ENCODE measurements at regions not wholly inside any gene's neighbourhood (a gene's known extent, or its start where the extent isn't known, plus 50 kb on each side); places are given as distances from the start of the nearest gene placed in this dataset.

DNA sequence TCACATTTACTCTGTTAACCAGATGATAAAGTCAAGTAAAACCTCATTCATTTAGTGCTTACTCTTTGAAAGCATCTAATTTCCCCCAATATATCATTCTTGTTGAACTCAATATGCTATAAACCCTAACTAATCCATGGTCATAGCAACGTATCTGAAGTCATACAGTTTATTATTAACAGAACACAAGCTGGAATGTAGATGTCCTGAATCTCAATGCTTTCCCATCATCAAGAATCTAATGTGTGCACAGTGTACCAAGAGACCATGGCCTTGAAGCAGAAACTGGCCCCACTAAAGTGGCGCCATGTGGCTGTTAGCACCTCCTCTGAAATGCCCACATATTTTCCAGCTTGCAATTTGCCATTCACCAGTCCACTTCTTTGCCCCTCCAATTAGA lies 245.8 kb downstream of the SOX9 start:
- TF ChIP-seq, protein P1, sequence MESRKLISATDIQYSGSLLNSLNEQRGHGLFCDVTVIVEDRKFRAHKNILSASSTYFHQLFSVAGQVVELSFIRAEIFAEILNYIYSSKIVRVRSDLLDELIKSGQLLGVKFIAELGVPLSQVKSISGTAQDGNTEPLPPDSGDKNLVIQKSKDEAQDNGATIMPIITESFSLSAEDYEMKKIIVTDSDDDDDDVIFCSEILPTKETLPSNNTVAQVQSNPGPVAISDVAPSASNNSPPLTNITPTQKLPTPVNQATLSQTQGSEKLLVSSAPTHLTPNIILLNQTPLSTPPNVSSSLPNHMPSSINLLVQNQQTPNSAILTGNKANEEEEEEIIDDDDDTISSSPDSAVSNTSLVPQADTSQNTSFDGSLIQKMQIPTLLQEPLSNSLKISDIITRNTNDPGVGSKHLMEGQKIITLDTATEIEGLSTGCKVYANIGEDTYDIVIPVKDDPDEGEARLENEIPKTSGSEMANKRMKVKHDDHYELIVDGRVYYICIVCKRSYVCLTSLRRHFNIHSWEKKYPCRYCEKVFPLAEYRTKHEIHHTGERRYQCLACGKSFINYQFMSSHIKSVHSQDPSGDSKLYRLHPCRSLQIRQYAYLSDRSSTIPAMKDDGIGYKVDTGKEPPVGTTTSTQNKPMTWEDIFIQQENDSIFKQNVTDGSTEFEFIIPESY (IDR thresholded peaks at IDR 0.05) = no peak
- no peak for TF ChIP-seq RAD21 (IDR thresholded peaks at IDR 0.05)
- no peak for TF ChIP-seq GABPA (IDR thresholded peaks at IDR 0.05 in 1 of 2, conservative IDR thresholded peaks at IDR 0.05 in 1 of 2)
- TF ChIP-seq, protein P2, sequence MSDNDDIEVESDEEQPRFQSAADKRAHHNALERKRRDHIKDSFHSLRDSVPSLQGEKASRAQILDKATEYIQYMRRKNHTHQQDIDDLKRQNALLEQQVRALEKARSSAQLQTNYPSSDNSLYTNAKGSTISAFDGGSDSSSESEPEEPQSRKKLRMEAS (IDR thresholded peaks at IDR 0.05) = no peak
- Histone ChIP-seq H3K27me3 (ENCODE audit: control insufficient read depth in 4 of 4, insufficient read depth in 4 of 4, low read length in 3 of 4) (no peaks in the 10 kb centered on the region), H3K9me3 (ENCODE audit: control insufficient read depth in 4 of 4, low read length in 3 of 4) (no peaks in the 10 kb centered on the region), H3K27ac (ENCODE audit: low read depth in 1 of 2, low read length in 2 of 2) (no peak overlapping the region), H3K4me3 (ENCODE audit: low read depth in 1 of 3, low read length in 3 of 3) (no peak overlapping the region), H3K36me3 (ENCODE audit: control insufficient read depth in 4 of 4, insufficient read depth in 3 of 4, low read depth in 1 of 4, low read length in 3 of 4) (no peaks in the 10 kb centered on the region), H3K4me1 (ENCODE audit: control insufficient read depth in 4 of 4, insufficient read depth in 4 of 4, low read length in 3 of 4) (no peaks in the 10 kb centered on the region), H3K9ac (ENCODE audit: low read depth in 1 of 2, low read length in 2 of 2) (no peak overlapping the region)
- no peak for DNase-seq (ENCODE audit: low spot score)
- WGBS = 80% methylated on average over 2 of the region's 2 CpGs

DNA sequence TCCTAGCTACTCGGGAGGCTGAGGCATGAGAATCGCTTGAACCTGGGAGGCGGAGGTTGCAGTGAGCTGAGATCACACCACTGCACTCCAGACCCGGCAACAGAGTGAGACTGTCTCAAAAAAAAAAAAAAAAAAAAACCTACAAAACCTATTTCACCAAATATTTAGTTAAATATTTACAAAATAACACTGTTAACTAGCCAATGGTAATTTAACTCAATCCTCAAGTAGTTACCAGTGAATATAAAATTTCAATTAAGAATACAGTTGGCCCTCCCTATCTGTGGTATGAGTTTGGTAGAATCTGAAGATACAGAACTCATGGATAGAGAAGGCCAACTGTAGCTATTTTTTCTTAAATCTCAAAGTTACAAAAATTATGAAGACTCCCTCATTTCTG lies 247.4 kb downstream of the SOX9 start:
- no peaks in the 10 kb centered on the region for H3K27me3 ChIP-seq (ENCODE audit: control insufficient read depth in 4 of 4, insufficient read depth in 4 of 4, low read length in 3 of 4)
- no peak overlapping the region for H3K4me3 ChIP-seq (ENCODE audit: low read depth in 1 of 3, low read length in 3 of 3)
- no peak for TF ChIP-seq FOXA1 (IDR thresholded peaks at IDR 0.05)
- TF ChIP-seq, protein P1 (IDR thresholded peaks at IDR 0.05) = no peak
- TF ChIP-seq, protein P2 (IDR thresholded peaks at IDR 0.05) = no peak
- no peak for TF ChIP-seq EGR1 (IDR thresholded peaks at IDR 0.05; ENCODE audit: low read depth in 2 of 2)
- TF ChIP-seq HNF4A (conservative IDR thresholded peaks at IDR 0.05) = no peak
- TF ChIP-seq RAD21 (IDR thresholded peaks at IDR 0.05) = no peak
- H3K4me1 ChIP-seq (ENCODE audit: control insufficient read depth in 4 of 4, insufficient read depth in 4 of 4, low read length in 3 of 4) = no peaks in the 10 kb centered on the region
- WGBS = 87% methylated on average over 4 of the region's 4 CpGs
- DNase-seq (ENCODE audit: low spot score) = no peak
- no peak overlapping the region for H3K27ac ChIP-seq (ENCODE audit: low read depth in 1 of 2, low read length in 2 of 2)
- H3K9ac ChIP-seq (ENCODE audit: low read depth in 1 of 2, low read length in 2 of 2) = no peak overlapping the region
- no peaks in the 10 kb centered on the region for H3K9me3 ChIP-seq (ENCODE audit: control insufficient read depth in 4 of 4, low read length in 3 of 4)
- H3K36me3 ChIP-seq (ENCODE audit: control insufficient read depth in 4 of 4, insufficient read depth in 3 of 4, low read depth in 1 of 4, low read length in 3 of 4) = no peaks in the 10 kb centered on the region

DNA sequence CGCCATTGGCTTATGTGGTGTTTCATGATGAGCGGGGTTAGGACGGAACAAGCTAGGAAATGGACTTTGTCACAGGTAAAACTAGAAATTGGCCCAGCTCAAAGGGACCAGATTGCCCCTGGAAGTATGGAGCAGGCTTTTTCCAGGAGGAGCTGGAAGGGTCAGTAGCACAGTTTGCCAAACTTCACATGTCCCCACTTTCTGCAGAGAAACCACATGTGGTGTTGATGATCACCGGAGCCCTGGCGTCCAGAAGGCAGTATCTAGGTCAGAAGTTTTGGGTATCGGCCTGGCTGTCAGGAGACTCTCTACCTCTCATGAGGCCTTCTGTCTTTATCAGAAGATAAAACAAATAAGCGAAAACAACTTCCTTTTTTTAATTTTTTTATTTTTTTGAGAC lies 248.5 kb downstream of the SOX9 start:
- Histone ChIP-seq H3K27ac (ENCODE audit: low read depth in 1 of 2, low read length in 2 of 2) (no peak overlapping the region), H3K36me3 (ENCODE audit: control insufficient read depth in 4 of 4, insufficient read depth in 3 of 4, low read depth in 1 of 4, low read length in 3 of 4) (no peaks in the 10 kb centered on the region), H3K9me3 (ENCODE audit: control insufficient read depth in 4 of 4, low read length in 3 of 4) (no peaks in the 10 kb centered on the region), H3K4me1 (ENCODE audit: control insufficient read depth in 4 of 4, insufficient read depth in 4 of 4, low read length in 3 of 4) (no peaks in the 10 kb centered on the region), H3K9ac (ENCODE audit: low read depth in 1 of 2, low read length in 2 of 2) (no peak overlapping the region), H3K4me3 (ENCODE audit: low read depth in 1 of 3, low read length in 3 of 3) (no peak overlapping the region), H3K27me3 (ENCODE audit: control insufficient read depth in 4 of 4, insufficient read depth in 4 of 4, low read length in 3 of 4) (no peaks in the 10 kb centered on the region)
- TF ChIP-seq SP1 (IDR thresholded peaks at IDR 0.05) (no peak), NR2F2 (IDR thresholded peaks at IDR 0.05) (no peak), YY1 (IDR thresholded peaks at IDR 0.05) (no peak), FOXA1 (IDR thresholded peaks at IDR 0.05) (no peak), EGR1 (IDR thresholded peaks at IDR 0.05; ENCODE audit: low read depth in 2 of 2) (no peak), TAF1 (conservative IDR thresholded peaks at IDR 0.05) (no peak)
- TF ChIP-seq, protein P1 (IDR thresholded peaks at IDR 0.05) = no peak
- TF ChIP-seq, protein P2 (IDR thresholded peaks at IDR 0.05) = no peak
- WGBS = 94% methylated on average over 7 of the region's 7 CpGs
- no peak for DNase-seq (ENCODE audit: low spot score)

Measured in liver (tissue), 7 donors.